Lower leg skin (tissue), 4 donors: ENCODE measurements at regions not wholly inside any gene's neighbourhood (a gene's known extent, or its start where the extent isn't known, plus 50 kb on each side); places are given as distances from the start of the nearest gene placed in this dataset.

Experiments used
- DNase-seq, 2 donors: peaks; one replicate each; pipeline ENCODE4 v3.0.0-alpha.2; 2019; ENCODE audit warnings: low spot score in 2 of 2
- H3K4me3 ChIP-seq: fragments of 200-600 bp; sonication (generic); 2 replicates; pipeline ENCODE4 v1.5.1; 2017; ENCODE audit warnings: mild to moderate bottlenecking, low read depth; ENCODE audit not compliant: poor library complexity, severe bottlenecking
- POLR2A ChIP-seq, 2 donors: fragments of 450-650 bp; IDR thresholded peaks; one replicate each; pipeline ENCODE4 v1.6.1; 2016 to 2017; ENCODE audit warnings: antibody characterized with exemption in 2 of 2, mild to moderate bottlenecking in 1 of 2, moderate library complexity in 1 of 2
- WGBS, 2 donors: methylation state at CpG; one replicate each; pipeline ENCODE4 v1.1.5; 2018; 5-methylcytosine and 5-hydroxymethylcytosine counted together
- intact Hi-C: fragments of 100-400 bp; cut with DNase I; formaldehyde crosslinking; loops from one replicate; pipeline ENCODE4 v1.15.0; 2023; ENCODE audit warnings: low total_unique reads
- TF ChIP-seq, protein P1 (sequence below), 3 donors: fragments of 450-650 bp; IDR thresholded peaks; one replicate each; pipeline ENCODE4 v1.5.1; 2016; ENCODE audit warnings: antibody characterized with exemption in 3 of 3, mild to moderate bottlenecking in 3 of 3, moderate library complexity in 2 of 3

DNA sequence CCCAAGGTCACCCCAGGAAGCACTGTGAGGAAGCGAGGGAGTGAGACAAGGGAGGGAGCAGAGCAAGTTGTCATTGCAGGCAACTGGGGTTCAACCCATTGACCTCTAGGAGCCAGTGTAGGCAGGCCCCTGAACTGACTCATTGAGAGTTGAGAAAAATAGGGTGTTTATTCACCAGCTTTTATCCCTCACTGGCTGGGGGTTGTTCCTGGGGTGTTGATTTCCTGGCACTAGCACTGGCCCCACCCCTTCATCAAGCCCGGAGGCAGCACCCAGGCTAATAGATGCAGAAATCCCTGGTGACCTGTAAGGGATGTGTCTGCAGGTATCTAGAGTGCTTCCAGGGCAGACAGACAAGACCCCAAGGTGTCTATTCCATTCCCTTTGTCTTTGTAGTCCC lies 183.9 kb downstream of the ARRDC4 start:
- TF ChIP-seq POLR2A (IDR thresholded peaks at IDR 0.05), result no peak
- TF ChIP-seq, protein P1, sequence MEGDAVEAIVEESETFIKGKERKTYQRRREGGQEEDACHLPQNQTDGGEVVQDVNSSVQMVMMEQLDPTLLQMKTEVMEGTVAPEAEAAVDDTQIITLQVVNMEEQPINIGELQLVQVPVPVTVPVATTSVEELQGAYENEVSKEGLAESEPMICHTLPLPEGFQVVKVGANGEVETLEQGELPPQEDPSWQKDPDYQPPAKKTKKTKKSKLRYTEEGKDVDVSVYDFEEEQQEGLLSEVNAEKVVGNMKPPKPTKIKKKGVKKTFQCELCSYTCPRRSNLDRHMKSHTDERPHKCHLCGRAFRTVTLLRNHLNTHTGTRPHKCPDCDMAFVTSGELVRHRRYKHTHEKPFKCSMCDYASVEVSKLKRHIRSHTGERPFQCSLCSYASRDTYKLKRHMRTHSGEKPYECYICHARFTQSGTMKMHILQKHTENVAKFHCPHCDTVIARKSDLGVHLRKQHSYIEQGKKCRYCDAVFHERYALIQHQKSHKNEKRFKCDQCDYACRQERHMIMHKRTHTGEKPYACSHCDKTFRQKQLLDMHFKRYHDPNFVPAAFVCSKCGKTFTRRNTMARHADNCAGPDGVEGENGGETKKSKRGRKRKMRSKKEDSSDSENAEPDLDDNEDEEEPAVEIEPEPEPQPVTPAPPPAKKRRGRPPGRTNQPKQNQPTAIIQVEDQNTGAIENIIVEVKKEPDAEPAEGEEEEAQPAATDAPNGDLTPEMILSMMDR (IDR thresholded peaks at IDR 0.05), result no peak
- WGBS, 2 donors, result 56 to 59% methylated on average over 2 of the region's 2 CpGs
- no peak for DNase-seq
- H3K4me3 ChIP-seq, result no peak overlapping the region
- intact Hi-C loops, result loop anchor here (5.0 kb wide), 1 partner anchor 123 kb away; no protein-coding TSS in a partner anchor

DNA sequence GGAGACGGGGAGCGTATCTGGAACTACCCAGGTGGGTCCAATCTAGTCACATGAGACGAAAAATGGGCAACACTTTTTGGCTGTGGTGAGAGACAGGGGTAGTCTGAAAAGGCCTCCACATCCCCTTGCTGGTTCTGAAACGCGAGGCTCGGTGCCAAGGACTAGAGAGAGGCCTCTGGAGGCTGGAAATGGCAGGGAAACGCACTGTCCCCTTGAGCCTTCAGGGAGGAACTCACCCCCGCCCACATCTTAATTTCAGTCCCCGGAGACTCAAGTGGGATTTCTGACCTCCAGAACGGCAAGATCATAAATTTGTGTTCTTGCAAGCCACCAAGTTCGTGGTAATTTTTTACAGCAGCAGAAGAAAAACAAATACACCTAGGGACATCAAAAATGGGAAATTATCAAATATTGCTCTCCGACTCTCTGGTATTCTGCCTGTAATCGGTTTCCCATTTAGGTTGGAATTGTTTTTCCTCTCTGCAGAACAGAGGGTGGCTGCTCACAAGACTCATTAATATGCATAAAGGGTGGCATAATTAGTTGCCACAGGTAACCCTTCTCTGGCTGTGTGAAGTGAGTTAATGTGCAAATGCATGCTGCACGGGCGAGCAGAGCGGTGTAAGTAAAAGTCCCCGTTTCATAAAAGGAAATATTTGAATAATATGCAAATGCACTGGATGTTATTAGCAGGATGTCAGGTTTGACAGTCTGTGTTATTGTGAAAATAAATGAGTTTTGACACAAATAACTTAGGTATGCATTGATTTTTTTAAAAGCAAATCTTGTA lies 185.7 kb downstream of the ARRDC4 start:
- no peak overlapping the region for H3K4me3 ChIP-seq
- no peak for DNase-seq
- no peak for TF ChIP-seq POLR2A (IDR thresholded peaks at IDR 0.05)
- TF ChIP-seq, protein P1 (IDR thresholded peaks at IDR 0.05), result no peak
- intact Hi-C loops, result no loop called here
- WGBS, 2 donors, result 73 to 77% methylated on average over 17 of the region's 17 CpGs

DNA sequence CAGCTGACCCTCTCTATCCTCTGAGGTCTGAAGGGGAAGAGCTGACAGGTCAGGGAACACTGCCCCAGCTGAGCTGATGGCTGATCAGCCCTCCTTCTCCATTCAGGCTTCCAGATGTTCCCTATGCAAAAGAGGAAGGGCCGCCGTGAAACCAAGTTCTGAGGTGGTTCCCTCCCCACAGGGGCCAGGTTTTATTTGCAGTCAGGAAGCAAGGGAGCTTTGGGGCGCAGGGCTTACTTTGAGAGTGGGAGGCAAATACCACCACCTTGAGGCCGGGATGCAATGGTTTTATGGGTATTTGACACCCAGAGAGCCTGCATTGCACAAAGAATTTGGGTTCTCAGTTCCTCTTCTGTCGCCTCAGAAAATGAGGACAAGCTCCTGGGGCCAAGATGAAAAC lies 186.9 kb downstream of the ARRDC4 start:
- 72 to 81% methylated on average over 5 of the region's 5 CpGs for WGBS, 2 donors
- intact Hi-C loops, result no loop called here

DNA sequence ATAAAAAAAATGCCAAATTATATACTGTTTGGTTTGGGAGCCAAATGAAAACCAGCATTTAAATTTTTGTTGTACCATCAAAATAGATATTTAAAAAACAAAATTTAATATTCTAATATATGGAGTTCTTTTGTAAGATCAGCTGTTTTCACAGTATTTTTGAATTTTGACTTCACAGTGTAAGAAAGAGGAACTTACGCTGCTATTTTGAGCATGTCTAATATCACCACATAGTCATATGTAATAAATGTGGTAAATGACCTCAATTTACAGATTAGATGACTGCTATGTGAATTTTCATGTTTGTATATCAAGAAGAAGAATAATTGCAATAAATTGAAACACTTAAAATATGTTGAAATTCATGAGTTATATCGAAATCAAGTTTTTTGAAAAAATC lies 189.6 kb downstream of the ARRDC4 start:
- intact Hi-C loops, result no loop called here
- no peak overlapping the region for H3K4me3 ChIP-seq
- WGBS, 2 donors, result 83 to 88% methylated on average over 2 of the region's 2 CpGs
- TF ChIP-seq, protein P1 (IDR thresholded peaks at IDR 0.05), result no peak
- TF ChIP-seq POLR2A (IDR thresholded peaks at IDR 0.05), result no peak
- DNase-seq, result no peak

More for the DNA sequence above, 186.9 kb downstream of the ARRDC4 start:
- DNase-seq, result no peak
- TF ChIP-seq, protein P1 (IDR thresholded peaks at IDR 0.05), result no peak
- no peak for TF ChIP-seq POLR2A (IDR thresholded peaks at IDR 0.05)
- no peak overlapping the region for H3K4me3 ChIP-seq

DNA sequence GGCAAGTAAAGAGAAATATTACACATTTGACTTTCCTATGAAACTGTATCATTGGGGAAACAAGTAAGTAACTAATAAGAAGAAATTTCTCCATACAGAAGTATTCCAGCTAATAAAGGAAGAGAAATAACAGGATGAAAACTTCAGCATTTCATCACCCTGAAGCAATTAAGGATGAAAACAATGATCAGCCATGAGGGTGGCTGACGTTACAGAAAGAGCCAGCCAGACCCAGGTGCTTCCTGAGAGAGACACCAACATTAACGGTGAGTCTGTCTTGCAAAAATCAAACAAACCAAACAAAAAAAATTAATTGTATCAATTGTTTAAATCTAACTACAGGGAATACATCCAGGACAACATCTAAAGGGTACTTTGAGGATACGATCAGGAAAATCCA lies 190.0 kb downstream of the ARRDC4 start:
- H3K4me3 ChIP-seq, result no peak overlapping the region
- TF ChIP-seq, protein P1 (IDR thresholded peaks at IDR 0.05), result no peak
- TF ChIP-seq POLR2A (IDR thresholded peaks at IDR 0.05), result no peak
- DNase-seq, result no peak
- intact Hi-C loops, result no loop called here
- 32 to 34% methylated on average over 3 of the region's 3 CpGs for WGBS, 2 donors

DNA sequence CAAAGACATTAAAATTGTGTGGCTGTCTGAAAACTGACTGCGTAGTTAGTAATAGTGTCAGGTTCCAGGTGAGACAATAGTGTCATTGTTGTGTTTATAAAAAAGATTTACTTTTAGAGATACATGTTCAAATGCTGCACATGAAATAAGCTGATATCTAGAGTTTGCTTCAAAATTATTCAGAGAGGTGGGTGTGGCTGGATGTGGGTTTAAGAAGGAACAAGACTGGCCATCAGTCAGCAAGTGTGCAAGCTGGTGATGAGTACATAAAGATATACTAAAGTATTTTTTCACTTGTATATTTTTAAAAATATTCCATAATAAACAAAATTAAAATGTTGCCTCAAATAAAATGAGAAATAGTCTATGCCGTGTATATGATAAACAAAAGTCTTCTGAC lies 190.6 kb downstream of the ARRDC4 start:
- TF ChIP-seq POLR2A (IDR thresholded peaks at IDR 0.05), result no peak
- TF ChIP-seq, protein P1 (IDR thresholded peaks at IDR 0.05), result no peak
- DNase-seq, result no peak
- intact Hi-C loops, result no loop called here
- 82 to 84% methylated on average over 2 of the region's 2 CpGs for WGBS, 2 donors
- no peak overlapping the region for H3K4me3 ChIP-seq
